Neural cell (in vitro differentiated cells): ENCODE measurements at regions not wholly inside any gene's neighbourhood (a gene's known extent, or its start where the extent isn't known, plus 50 kb on each side); places are given as distances from the start of the nearest gene placed in this dataset.

Source experiments
- CTCF ChIP-seq: fragments of 450-650 bp; IDR thresholded peaks from 2 replicates; pipeline ENCODE4 v1.5.1; 2014; ENCODE audit warnings: antibody characterized with exemption, mild to moderate bottlenecking, moderate library complexity; ENCODE audit not compliant: poor library complexity, severe bottlenecking
- EP300 ChIP-seq: fragments of 450-650 bp; conservative IDR thresholded peaks from 2 replicates; pipeline ENCODE4 v1.6.1; 2014; ENCODE audit warnings: antibody characterized with exemption, mild to moderate bottlenecking, moderate library complexity; ENCODE audit not compliant: poor library complexity, severe bottlenecking
- EZH2 ChIP-seq: fragments of 200-600, 300-800 bp; shearing (Covaris generic), sonication (generic); IDR thresholded peaks from 2 replicates; pipeline ENCODE4 v1.6.1; 2014; ENCODE audit warnings: antibody characterized with exemption, low read length, borderline replicate concordance, mild to moderate bottlenecking; ENCODE audit not compliant: insufficient read depth, poor library complexity, severe bottlenecking

DNA sequence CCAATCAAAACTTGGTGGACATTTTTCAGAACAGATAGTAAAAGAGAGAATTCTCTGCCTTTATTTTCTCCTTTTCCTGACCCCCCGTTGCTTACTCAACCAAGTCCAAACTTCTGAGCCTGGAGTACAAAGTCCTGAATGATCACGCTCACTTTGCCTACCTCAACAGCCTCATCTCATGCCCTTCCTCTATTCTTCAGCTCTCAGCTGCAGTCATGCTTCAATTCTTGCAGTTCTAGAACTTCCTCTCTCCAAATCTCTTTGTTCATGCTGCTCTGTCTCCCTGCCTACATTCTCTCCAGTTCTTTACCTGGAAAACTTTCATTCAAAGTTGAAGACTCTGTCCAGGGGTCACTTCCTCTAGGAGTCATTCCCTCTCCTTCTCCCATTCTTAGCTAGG, 398.5 kb upstream of the SLC24A2 start:
- TF ChIP-seq CTCF (no peak), EP300 (no peak), EZH2 (no peak)
